Epithelial cell of esophagus (primary cell): ENCODE measurements at regions not wholly inside any gene's neighbourhood (a gene's known extent, or its start where the extent isn't known, plus 50 kb on each side); places are given as distances from the start of the nearest gene placed in this dataset.

ENCODE experiments used
- DNase-seq: peaks from one replicate; pipeline ENCODE4 v3.0.0; 2010; ENCODE audit warnings: low read depth
- H3K4me3 ChIP-seq: 2 replicates; pipeline ENCODE4 v1.5.1; 2011; ENCODE audit warnings: mild to moderate bottlenecking, low read length, control low read depth
- TF ChIP-seq, protein P1 (sequence below): IDR thresholded peaks from 2 replicates; pipeline ENCODE4 v1.5.1; 2011; ENCODE audit warnings: low read depth, mild to moderate bottlenecking, low read length, control low read depth, inconsistent platforms; ENCODE audit not compliant: insufficient read depth; ENCODE audit errors: missing control alignments

- TF ChIP-seq, protein P1, sequence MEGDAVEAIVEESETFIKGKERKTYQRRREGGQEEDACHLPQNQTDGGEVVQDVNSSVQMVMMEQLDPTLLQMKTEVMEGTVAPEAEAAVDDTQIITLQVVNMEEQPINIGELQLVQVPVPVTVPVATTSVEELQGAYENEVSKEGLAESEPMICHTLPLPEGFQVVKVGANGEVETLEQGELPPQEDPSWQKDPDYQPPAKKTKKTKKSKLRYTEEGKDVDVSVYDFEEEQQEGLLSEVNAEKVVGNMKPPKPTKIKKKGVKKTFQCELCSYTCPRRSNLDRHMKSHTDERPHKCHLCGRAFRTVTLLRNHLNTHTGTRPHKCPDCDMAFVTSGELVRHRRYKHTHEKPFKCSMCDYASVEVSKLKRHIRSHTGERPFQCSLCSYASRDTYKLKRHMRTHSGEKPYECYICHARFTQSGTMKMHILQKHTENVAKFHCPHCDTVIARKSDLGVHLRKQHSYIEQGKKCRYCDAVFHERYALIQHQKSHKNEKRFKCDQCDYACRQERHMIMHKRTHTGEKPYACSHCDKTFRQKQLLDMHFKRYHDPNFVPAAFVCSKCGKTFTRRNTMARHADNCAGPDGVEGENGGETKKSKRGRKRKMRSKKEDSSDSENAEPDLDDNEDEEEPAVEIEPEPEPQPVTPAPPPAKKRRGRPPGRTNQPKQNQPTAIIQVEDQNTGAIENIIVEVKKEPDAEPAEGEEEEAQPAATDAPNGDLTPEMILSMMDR, result peak; percentile 21
- H3K4me3 ChIP-seq, result no peak overlapping the region
- peak; percentile 35 for DNase-seq
Measured at GRCh38 chr6:75546381-75546780, 52.8 kb upstream of the FILIP1 start.

DNA sequence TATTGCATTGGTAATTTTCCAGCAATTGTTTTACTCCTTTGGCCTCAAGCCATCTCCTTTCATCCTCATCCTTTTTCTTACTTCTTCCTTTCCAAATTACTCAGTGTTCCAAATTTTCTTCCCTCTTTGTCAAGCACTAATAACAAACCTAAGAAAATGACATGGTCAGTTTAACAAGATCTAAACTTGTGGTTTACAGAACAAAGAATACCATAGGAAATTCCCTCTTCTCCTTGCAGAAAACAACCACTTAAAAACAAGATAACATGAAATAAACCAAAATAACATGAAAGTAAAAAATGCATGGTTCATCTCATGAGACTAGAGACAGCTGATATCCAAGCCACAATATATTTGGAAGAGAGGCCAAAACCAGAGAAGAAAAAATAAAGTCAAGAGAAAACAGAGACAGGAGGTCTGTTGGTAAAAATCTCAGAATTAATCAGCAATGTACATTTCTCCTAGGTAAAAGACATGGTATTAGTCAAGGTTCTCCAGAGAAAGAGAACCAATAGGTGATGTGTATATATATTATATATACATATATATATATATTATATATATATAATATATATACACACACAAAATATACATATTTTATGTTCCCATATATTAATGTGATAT is 51.0 kb upstream of the SENP6 start:
- DNase-seq, result no peak
- TF ChIP-seq, protein P1, result no peak
- H3K4me3 ChIP-seq, result no peak overlapping the region

DNA sequence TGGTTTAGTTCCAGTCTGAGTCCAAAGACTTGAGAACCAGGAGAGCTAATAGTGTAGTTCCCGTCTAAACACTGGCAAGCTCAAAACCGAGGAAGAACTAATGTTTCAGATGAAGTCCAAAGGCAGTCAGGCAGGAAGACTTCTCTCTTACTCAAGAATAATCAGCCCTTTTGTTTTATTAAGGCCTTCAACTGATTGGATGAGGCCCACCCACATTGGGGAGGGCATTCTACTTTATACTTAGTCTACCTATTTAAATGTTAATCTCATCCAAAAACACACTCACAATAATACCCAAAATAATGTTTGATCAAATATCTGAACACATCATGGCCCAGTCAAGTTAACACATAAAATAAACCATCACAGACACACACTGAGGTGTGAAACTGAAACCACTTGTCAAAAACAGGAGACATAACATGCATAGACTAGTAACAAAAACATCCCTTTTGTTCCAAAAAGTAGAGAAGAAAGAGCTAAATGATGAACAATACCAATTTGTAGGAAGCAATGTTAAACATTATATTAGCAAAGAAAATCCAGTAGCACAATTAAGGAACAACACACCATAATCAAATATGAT is 50.2 kb upstream of the SENP6 start:
- H3K4me3 ChIP-seq, result no peak overlapping the region
- no peak for DNase-seq
- TF ChIP-seq, protein P1, result no peak
